ENCODE measurements at regions not wholly inside any gene's neighbourhood (a gene's known extent, or its start where the extent isn't known, plus 50 kb on each side); places are given as distances from the start of the nearest gene placed in this dataset.
"Not testable (repeated sequence)": the region's sequence is repeated elsewhere in the genome, so short reads cannot be mapped to it uniquely, and the experiment has no call there.

DNA sequence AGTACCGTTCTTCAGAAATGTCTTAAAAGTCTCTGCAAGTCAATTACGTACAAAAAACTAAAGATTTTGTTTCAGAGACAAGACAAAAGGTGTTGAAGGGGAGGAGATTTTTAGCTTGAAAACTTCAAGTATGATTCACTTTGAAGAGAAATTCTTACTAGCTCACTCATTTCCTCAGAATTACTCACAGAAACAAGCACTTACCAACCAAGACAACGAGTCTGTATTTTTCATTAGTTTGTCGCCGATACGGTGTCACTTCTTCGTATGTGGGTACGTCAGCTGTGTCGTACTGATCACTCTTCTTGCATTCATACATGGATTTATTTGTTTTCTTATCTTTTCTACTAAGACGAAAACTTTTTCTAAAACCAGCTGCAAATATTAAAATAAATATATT, 90.6 kb upstream of the ODAD2 start:
- intact Hi-C loops (cut with DNase I) = no loop called here

DNA sequence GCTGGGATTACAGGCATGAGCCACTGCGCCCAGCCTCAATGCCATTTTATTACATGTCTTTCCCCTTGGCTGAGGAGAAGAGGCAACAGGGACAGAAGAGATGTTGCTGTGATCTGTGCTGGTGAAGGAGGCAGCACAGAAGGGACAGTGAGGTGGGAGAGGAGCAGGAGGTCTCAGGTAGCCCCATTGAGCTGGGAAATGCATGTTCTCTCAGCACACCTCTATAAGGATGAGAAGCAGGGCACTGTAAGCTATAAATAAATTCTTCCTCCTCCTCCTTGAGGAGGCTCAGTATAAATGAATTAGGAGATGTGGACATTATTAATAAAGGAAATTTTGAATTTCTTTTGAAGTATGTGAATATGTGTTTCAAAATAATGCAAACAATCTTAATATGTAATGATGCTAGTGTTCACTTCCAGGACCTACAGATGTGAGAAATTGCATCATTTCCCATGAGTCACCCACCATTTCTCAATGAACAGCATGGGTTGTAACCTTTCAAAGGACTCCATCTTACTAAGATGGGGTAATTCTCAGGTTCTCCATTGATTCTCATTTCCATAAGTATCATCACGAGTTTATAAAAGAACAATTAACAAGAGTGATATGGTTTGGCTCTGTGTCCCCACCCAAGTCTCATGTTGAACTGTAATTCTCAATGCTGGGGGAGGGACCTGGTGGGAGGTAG, 88.9 kb upstream of the ODAD2 start:
- DNase-seq = no peak
- intact Hi-C loops (cut with DNase I) = no loop called here

More for the DNA sequence above, 90.6 kb upstream of the ODAD2 start:
- DNase-seq = no peak

DNA sequence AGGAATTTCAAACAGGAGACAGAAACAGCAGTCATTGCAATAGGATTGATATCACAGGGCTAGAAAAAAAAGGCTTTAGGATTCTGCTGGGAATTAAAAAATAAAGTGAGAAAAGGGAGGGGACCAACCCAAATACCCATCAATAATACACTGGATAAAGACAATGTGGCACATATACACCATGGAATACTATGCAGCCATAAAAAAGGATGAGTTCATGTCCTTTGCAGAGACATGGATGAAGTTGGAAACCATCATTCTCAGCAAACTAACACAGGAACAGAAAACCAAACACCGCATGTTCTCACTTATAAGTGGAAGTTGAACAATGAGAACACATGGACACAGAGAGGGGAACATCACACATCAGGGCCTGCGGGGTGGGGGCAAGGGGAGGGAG, 86.9 kb upstream of the ODAD2 start:
- DNase-seq; intact Hi-C loops (cut with DNase I): not testable (repeated sequence)

DNA sequence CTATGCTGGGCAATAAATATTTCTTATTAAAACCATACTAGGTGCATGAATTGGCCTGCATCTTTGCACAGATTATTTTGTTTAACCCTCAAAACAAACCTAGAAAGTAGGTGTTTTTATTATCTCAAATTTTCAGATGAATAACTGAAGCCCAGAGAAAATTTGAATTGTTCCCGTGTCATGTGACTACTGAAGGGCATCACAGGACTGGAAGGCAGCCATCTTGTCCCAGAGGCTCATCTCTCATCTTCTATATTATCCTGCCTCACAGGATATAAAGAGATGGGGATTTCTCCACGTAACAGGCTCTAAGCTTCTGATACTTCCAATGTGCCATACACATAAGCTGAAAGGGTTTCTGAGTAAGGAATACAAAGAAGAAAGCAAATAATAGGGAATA, 84.0 kb upstream of the ODAD2 start:
- intact Hi-C loops (cut with DNase I) = no loop called here
- DNase-seq = no peak

DNA sequence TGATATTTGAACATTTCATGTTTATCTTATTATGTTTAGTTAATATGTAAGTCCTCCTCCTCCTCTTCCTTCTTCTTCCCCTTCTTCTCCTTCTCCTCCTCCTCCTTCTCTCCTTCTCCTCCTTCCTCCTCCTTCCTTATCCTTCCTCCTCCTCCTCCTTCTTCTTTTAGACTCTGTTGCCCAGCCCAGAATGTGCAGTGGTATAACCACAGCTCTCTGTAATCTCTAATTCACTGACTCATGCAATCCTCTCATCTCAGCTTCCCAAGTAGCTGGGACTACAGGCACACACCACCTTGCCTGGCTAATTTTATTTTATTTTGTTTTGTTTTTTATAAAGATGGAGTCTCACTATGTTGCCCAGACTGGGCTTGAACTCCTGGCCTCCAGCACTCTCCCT, 83.4 kb upstream of the ODAD2 start:
- no peak for DNase-seq
- intact Hi-C loops (cut with DNase I) = no loop called here

DNA sequence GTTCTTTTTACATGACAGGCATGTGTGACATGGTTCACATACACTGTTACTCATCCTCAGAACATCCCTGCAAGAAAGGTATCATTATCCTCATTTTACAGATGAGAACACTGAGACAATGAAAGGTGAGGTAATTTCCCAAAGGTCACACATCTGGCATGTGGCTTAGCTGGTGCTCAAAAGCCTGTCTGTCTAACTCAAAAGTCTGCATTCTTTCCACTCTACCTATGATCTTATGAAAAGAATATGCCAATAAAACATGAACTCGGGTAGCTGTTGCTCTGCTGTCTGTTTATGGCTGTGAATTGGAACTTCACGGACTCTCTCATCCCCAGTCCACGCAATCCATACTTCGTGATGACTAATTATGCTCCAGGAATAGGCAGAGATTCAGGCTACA, 79.0 kb upstream of the ODAD2 start:
- DNase-seq = no peak
- intact Hi-C loops (cut with DNase I) = no loop called here

DNA sequence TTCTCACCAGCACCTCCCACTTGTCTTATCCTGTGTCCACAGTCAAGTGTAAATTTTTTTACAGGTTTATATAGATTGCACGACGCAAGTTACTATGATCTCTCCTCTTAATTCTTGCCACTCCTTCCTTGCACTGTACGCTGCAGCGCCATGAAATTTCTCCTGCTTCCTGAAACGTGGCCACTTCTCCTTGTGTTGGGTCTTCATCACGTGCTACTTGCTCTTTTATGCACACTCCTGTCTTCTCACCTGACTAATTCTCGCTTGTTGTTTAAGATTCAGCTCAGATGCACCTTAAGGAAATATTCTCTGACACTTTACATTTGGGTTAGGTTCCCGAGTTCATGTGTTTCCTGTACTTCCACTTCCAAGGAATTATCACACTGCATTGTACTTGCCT, 76.5 kb upstream of the ODAD2 start:
- no peak for DNase-seq
- intact Hi-C loops (cut with DNase I) = no loop called here

DNA sequence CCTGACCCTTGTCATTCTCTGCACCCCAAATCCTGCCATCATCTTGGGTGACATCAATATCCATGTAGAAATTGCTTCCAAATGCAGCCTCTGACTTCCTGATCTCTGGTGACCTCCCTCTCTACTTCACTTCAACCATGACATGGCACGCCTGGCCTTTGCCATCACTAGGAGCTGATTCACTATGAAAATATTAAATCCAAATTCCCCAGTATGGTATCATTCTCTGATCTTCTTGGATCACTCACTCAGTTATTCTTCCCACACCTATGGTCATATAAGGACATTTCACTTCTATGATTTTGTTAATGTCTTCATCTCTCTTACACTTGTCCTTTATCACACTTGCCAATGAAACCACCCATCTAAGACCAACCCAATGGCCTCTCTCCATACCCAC, 73.7 kb upstream of the ODAD2 start:
- intact Hi-C loops (cut with DNase I) = no loop called here
- DNase-seq = no peak

DNA sequence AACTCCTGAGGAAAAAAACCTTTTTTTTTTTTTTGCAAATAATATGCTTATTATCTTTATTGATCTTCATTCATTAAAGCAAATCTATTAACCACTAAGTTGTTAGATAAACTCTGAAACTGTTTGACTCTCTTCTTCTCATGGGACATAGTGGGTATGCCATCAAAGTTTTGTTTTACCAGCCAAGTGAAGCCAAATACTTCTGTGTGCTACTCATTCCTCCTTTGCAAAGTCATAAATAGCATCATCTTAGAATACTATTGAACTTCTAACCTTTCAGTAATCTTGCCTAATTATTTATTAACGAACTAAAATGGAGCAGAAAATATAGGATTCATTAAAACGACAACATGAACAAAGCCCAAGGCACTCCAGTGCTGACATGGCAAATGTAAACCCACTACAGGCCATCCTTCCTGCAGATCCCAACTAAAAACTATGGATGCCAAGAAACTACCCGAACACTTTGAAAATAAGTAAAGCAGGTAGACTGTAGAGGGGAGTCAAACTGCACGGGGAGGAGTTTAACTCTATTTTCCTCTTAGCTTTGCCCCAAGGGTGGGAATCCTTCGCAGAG, 61.2 kb upstream of the ODAD2 start:
- intact Hi-C loops (cut with DNase I) = no loop called here
- no peak for DNase-seq

DNA sequence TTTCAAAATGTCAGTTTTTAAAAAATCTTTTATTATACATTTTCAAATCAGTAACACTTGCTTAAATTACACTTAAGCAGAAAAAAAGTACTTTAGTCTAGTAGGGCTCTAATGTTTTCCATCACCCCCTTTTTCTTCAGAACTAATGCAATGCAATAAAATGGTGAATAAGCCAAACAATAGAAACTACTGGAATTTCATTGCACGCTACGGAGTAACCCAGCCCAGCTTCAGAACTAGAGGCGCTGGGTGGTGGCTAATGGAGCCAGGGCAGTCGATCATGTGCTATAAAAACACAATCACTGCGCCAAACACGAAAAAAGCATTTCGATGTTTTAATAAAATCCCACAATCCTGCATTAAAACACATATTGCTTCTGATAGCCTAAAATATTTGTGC, 59.9 kb upstream of the ODAD2 start:
- DNase-seq = no peak
- intact Hi-C loops (cut with DNase I) = no loop called here

DNA sequence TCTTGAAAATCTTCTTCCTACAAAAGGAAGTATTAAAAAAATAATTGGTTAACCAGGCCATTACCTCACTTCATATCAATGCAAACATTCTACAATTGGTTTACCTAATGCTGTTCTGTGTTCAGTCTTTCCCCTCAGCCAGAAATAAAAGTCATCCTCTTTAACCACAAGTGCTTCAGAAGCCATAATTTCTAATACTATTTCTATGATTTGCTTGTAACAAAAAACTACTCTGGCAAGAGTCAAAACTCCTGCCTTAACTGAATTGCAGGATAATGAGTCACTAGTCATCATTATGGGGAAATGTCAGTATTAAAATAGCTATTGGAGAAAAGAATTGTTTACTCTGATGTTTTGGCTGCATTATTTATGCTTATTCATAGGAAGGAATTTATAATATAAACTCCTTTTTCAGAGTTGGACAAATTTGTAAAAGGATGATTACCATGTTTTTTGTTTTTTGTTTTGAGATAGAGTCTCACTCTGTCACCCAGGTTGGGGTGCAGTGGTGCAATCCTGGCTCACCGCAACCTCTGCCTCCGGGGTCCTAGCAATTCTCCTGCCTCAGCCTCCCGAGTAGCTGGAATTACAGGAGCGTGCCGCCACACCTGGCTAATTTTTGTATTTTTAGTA, 55.5 kb upstream of the ODAD2 start:
- intact Hi-C loops (cut with DNase I) = no loop called here

DNA sequence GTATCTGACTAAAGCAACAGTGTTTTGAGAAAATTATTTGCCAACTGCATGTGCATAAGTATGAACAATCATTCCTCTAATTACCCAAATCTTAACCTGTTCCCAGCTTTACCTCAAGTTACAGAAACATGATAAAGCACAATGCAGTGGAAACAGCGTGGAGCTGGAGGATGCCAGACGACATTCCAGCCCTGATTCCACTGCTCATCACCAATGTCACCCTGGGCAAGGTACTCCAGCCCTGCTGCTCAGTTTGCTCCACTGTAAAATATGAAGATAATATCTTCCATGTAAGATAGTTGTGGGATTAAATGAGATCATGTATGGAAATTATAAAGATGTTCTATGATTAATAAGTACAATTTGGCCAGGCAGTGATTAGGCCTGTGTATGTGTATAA, 50.4 kb upstream of the ODAD2 start:
- intact Hi-C loops (cut with DNase I) = no loop called here
- no peak for DNase-seq

More for the DNA sequence above, 55.5 kb upstream of the ODAD2 start:
- no peak for DNase-seq
